Pulmonary artery endothelial cell (primary cell): ENCODE measurements at regions not wholly inside any gene's neighbourhood (a gene's known extent, or its start where the extent isn't known, plus 50 kb on each side); places are given as distances from the start of the nearest gene placed in this dataset.
"Not testable (repeated sequence)": the region's sequence is repeated elsewhere in the genome, so short reads cannot be mapped to it uniquely, and the experiment has no call there.

Experiments used
- DNase-seq: peaks from one replicate; pipeline ENCODE4 v3.0.0-alpha.2; 2011; ENCODE audit warnings: low read depth, low spot score

DNA sequence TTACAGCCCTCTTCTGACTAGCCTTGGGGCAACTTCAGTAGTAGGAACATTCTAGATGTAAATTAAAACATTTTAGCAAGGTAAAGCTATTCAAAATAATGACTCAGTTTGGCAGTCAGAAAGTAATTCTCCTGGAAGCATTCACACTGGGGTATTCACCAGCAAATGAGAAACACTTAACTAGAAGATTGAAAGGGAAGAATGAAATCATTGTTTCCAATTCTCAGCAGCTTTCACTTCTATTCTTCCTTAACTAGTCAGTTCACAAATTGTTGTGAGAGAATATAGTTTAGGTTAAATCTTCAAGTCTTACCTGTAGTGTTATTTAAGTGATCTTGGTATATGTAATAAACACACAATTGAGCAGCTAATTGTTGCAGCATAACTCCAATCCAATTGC, 1135.6 kb upstream of the FAM98A start:
- no peak for DNase-seq

DNA sequence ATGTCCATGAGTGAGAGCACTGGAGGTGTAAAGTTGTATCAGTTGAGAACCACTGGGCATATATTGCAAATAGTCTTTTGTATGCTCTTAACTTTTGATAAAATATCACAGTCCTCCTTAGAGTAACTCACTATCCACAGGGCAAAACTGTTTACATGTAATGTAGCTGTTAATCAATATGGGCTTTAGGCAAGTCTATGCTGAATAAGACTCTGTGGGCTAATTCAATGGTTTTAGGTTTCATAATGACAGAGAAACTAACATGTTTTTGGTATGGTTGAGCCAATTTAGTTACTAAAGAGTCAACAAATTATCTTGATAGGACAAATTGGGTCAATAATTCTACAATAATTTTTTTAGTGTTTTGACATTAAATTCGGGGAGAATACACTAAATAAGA, 1134.9 kb upstream of the FAM98A start:
- no peak for DNase-seq

DNA sequence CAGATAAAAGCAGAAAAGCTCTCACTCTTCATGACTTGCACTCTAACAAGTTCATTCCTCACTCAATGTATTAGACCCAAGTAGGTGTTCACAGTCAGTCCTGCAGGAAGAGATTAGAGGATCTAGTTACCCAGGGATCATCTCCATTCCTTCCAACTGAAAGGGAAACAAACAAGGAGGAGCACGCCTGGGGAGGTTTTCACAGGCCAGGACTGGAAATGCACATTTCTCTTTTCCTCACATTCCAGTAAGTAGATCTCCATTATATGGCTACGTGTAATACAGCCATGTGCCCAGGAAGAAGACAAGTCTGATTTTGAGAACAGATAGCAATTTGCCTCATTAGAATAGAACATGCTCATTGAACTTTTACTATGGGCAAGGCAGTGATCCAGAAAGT, 1132.2 kb upstream of the FAM98A start:
- no peak for DNase-seq

DNA sequence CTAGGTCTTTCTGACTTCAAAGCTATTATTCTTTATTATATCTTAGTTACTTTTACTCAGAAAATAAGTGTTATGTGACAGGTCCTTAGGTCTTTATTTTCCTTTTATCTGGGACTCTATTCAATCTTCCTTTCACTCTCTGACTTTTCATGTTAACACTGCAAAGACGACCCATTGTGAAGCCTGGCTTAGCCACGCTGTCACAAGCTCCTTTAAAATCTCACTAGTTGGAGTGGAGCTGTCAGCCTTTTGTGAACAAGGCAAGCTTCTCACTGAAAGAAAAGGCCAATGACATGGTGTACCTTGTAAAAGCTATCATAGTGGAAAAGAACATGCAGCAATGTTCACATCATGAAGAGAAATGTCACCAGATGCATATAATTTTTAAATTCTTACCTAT, 1130.7 kb upstream of the FAM98A start:
- DNase-seq: no peak

DNA sequence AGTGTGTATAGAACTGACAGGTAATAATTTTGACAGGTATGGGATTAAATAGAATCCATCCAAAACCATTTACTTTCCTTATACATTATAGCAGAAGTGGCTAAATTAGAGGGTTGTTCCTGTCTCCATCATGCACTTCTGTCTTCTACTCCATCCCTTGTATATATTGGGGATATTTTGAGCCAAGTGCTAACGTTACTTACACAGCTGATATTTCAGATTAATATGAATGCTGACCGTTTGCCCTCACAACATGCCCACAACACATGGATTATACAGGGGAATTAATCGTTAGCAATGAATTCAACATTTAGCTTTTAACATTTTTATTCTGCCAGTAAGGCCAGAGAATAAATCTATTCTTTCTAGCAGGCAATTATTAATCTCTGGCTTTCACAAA, 1125.0 kb upstream of the FAM98A start:
- no peak for DNase-seq

DNA sequence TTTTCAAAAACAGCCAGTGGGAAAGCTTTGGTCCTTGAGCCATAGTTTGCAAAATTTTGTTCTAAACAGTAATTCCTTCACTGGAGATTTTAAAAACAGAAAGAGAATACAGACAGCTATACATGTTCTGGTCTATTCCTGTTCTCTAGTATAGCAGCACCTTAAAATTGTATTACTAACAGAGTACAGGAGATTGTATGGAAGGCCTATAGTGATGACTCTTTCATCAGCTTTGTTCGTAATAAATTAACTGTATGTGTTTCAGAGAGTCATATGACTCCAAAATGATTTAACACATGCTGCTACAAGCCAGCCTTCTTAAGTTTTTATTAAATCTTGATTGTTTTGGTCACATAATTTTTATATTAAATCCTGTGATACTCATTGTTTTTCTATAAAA, 1124.6 kb upstream of the FAM98A start:
- DNase-seq: no peak

DNA sequence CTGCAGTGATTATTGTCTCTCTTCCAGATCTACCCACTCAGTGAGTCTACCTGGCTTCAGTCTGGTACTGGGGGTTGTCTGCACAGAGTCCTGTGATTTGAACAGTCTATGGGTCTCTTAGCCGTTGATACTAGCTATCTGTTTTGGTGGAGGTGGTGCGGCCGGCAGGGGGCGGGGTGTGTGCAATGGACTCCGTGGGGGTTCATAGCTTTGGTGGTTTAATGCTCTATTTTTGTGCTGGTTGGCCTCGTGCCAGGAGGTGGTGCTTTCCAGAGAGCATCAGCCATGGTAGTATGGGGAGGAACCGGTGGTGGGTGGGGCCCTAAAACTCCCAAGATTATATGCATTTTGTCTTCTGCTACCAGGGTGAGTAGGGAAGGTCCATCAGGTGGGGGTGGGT, 1120.1 kb upstream of the FAM98A start:
- no peak for DNase-seq

DNA sequence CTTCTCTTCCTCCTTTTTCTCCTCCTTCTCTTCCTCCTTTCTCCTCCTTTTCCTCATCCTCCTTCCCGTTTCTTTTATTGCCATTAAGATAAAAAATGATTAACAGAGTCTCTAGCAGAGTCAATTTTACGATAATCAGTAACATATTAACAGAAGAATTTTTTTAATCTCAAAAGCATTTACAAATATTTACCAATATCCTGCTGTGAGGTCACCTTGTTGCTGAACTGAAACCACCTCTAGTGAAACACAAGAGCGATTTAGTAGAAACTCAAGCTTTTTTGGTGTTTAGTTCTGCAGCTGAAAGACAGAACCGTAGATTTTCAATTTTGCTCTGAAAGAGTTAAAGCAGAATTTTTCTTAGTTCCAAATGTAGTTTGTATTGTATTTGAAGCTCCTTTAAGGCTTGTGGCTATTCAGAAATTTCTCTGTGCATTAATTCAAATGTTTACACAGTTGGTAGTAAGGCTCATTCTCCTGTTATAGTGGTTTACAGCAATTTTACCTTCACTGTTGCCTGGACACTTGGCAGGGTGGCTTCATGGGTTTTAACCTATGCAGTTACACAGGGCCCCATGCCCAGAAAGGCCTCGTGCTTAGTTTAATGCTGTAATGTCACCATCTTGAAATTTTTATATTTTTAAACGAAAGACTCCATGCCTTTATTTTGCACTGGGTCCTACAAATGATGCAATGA, 1106.6 kb upstream of the FAM98A start:
- no peak for DNase-seq

DNA sequence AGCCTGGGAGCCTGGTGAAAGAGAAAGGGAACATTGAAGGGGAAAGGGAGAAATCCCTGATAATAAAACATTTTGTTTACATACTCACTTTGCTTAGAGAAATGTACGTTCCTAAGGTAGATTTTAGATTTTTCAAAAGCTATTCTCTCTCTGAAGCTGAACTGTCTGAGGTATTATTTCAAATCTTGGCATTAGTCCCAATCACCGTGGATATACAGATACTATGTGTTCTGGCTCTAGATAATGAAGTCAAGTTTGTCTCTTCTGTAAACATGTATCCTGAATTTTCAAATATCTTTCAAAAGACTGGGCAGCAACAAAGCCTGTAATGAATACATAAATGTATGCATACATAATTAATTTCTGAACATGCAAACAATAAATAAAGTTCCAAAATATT, 1104.2 kb upstream of the FAM98A start:
- DNase-seq: no peak

DNA sequence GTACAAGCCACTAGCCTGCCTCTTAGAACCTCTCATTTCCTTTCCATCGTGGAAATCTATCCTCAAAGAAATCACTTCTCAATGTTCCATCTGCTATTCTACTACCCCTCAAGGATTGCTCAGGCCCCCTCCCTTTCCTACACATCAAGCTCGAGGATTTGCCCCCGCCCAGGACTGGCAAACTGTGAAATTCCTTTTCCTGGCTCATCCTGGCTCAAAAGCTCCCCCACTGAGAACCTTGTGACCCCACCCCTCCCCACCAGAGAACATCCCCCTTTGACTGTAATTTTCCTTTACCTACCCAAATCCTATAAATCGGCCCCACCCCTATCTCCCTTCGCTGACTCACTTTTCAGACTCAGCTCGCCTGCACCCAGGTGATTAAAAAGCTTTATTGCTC, 1103.3 kb upstream of the FAM98A start:
- DNase-seq: not testable (repeated sequence)

DNA sequence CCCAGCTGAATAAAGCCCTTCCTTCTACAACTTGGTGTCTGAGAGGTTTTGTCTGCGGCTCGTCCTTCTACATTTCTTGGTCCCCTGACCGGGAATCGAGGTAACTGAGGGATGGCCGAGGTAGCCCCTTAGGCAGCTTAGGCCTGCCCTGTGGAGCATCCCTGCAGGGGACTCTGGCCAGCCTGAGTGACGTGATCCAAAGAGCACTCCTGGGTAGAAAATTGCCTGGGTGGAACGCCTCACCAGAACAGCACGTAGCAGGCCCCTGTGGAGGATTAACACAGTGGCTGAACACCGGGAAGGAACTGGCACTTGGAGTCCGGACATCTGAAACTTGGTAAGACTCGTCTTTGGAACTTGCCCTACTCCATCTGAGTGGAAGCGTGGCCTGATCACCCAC, 1078.5 kb upstream of the FAM98A start:
- not testable (repeated sequence) for DNase-seq

DNA sequence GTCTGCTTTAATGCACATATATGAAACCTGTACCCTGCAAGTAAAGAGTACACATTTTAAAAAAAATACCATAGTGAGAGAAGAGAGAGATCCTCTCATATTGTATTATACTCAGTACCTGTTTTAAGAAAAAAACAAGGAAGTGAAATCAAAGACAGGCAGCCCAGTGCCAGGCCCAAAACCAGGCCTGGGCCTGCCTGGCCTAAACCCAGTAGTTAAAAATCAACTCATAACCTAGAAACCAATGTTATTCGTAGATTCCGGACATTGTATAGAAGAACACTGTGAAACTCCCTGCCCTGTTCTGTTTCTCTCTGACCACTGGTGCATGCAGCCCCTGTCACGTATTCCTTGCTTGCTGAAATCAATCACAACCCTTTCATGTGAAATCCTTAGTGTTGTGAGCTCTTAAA, 1078.0 kb upstream of the FAM98A start:
- not testable (repeated sequence) for DNase-seq

DNA sequence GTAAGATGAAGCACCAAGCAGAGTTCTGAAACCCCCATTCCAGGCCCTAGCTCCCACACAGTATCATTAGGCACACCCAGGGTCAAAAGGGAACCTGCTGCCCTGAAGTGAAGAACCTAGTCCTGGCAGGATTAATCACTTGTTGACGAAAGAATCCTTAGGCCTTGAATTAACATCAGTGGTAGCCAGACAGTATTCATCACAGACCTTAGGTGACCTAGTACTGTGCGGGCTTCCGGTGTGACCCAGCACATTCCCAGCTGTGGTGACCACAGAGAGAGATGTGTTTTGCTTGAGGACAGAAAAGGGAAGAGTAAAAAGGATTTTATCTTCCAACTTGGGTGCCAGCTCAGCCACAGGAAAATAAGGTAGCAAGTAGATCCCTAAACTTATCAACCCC, 1071.4 kb upstream of the FAM98A start:
- DNase-seq: no peak

DNA sequence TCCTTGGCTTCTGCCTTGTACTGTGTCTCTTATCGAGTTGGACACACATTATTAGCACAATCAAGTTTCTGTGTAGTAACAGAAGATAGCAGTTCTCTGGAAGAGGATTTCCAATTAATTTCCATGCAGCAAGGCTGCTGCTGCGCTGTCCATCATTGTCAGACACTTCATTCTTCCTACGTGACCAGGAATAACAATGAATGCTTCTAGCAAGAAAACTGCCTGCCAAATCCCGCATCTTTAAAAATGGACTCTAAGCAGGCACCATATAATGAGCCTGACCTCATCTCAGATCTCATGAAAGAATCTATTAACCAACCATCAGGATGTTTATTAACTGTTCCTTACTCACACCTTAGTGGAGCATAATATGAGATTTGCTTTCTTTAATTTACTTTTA, 1067.7 kb upstream of the FAM98A start:
- no peak for DNase-seq

DNA sequence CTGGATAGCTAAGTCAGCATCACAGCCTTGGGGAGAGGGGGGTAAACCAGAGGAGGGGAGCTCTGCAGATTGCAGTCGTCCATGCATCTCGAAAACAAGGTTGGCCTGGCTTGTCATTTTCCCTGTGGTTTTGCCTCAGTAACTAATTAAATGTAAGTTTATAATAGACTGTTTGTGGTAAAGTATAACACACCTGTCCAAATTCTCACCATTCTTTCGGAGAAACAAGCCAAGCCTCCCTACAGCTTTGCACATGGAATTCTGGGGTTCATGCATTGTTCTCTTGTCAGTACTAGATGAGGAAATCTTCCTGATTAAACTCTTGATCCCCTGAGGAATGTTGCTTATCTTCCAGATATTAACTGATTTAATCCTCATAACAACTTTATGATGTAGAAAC, 1065.2 kb upstream of the FAM98A start:
- no peak for DNase-seq

DNA sequence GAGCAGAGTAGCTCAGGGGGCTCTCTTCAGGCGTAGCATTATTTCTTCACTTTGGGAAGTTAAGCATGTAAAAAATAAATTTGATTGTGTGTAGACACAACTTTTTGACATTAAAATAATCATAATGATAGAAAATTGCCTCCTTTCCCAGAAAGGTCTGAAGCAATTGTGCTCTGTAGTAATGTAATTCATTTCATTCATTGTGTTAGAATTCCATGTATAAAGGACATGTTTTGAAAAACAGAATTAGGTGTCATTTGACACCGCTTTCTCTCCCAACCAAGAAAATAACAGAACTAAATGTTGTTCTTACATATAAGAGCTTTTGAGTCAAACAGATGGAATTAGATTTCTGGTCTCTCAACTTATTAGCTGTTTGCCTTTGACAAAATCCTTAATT, 1064.2 kb upstream of the FAM98A start:
- no peak for DNase-seq

DNA sequence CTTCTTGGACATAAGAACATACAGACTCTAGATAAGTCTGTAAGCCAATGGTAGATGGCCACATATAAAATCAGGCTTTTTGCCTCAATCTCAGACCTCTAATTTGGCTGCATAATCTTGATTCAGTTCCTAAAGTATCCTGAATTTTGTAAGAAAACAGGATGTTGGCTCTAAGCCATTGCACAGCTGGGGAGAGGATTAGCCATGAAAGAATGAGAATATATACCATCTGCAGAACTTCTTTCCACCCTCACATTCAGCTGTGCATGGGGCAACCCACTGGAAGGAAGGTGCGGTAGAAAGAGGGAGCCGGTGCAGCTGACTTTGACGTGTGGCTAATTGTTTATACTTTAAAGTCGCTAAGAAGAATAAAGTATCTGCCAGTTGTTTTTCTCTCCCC, 1061.6 kb upstream of the FAM98A start:
- no peak for DNase-seq

DNA sequence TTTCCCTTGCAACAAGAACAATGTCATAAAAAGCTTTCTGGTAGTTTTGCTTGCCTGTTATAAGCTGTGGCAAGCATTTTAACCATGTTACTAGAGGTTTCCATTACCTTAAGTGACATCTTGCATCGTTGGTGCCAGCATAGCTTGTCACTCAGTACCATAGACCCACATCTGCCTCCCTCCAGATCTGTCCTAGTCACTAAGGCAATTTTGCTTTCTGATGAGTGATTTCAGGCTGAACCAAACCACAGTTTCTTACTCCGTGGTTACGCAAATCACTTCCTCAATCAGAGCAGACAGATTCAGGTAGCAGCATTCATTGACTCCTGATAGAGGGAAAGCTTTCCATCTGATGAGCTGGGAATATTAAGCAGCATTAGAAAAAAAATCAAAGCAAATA, 1057.5 kb upstream of the FAM98A start:
- DNase-seq: no peak

DNA sequence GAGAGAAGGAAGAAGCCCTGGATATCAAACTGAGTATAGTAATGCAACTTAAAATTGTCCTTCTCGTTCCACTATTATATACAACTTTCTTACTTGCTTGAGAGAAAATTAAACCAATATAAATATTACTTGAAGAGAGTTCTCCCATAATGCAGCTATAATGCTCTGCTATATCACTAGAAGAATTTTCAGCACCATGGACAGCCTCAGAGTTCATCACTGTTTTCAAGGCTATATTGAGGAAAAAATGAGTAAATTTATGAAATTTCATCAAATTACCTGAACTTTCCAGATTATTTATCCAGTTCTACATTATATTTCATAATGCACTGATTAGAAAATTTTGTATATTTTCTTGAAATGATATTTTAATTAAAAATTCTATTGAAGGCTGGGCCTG, 1053.5 kb upstream of the FAM98A start:
- DNase-seq: no peak

DNA sequence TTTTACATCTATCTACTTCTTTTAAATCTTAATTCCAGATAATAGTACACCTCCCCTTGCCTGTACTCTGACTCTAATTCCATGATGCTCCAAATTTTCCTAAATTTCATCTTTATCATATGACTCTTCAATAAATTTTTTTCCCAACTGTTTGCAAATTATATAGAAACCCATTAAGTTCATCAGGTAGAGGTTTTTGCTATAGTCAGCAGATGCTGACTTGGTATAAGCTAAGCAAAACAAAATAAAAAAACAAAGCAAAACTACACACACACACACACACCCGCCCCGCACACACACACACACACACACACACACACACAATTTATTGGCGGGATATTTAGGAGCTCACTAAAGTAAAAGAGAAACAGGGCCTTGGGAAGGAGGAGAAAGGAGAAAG, 1047.8 kb upstream of the FAM98A start:
- no peak for DNase-seq

DNA sequence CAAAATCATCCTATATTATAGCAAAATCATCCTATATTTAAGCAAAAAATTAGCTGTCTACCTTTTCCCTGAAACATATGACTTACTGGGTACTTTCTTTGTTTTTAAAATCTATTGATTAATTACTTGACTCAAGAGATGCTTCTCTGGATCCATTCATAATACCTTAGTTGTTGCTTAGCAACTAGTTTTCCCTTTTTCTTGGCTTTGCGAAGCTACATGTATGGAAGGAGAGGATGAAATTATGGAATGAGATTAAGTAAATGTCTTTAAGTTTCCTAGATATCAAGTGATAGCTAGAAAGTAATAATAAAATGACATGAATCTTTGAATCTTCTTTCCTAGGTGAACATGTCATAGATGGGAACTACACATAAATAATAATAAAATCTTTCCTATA, 1033.2 kb upstream of the FAM98A start:
- DNase-seq: no peak

DNA sequence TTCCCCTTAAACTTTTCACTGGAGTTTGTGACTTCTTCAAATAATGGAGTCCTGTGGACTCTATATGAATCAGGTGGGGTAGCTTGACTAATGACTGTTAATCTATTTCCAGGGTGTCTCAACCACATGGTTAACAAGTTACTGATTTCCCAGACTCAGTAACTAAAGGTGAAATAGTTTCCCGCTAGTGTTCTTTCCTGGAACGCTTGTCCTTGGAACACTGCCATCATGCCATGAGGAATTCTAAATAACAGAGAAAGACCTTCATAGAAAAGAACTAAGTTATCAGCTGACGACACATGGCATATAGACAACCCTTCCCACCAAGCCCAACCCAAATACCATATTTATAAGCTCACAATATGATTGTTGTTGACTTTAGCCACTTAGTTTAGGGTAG, 1027.9 kb upstream of the FAM98A start:
- no peak for DNase-seq

DNA sequence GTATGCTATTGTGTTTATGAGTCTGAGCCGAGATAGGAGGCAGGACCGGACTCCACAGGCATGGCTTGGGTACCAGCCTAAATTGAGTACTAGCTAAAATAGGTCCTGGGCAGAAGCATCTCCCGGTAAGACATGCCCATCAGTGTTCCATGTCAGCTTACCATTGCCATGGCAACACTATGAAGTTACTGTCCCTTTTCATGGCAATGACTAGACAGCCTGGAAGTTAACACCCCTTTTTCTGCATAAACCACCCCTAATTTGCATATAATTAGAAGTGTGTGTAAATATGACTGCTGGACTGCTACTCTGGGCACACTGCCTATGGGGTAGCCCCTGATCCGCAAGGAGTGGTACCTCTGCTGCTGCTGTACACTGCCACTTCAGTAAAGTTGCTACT, 1005.1 kb upstream of the FAM98A start:
- no peak for DNase-seq

DNA sequence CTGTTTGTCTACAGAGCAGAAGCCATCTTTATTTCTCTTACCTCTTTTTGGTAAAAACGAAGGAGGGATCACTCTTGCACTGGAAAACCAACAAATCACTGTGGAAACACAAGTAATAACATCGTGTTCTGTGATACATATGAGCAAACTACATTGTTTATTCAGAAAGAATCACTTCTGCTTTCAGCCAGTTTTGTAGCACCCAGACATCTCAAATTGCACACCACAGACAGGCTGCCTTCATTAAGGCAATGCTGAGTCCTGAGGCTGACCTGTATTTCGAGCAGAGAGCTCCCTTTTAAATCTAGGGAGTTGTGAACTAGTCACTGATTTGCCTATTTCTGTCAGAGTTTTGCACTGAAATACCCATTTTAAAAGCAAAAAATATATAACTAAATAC, 1003.2 kb upstream of the FAM98A start:
- DNase-seq: no peak
